SK-N-DZ (cell line): ENCODE measurements at regions not wholly inside any gene's neighbourhood (a gene's known extent, or its start where the extent isn't known, plus 50 kb on each side); places are given as distances from the start of the nearest gene placed in this dataset.

Experiments used
- DNase-seq: peaks from one replicate; pipeline ENCODE4 v3.0.0-alpha.2; 2015; ENCODE audit warnings: low spot score

DNA sequence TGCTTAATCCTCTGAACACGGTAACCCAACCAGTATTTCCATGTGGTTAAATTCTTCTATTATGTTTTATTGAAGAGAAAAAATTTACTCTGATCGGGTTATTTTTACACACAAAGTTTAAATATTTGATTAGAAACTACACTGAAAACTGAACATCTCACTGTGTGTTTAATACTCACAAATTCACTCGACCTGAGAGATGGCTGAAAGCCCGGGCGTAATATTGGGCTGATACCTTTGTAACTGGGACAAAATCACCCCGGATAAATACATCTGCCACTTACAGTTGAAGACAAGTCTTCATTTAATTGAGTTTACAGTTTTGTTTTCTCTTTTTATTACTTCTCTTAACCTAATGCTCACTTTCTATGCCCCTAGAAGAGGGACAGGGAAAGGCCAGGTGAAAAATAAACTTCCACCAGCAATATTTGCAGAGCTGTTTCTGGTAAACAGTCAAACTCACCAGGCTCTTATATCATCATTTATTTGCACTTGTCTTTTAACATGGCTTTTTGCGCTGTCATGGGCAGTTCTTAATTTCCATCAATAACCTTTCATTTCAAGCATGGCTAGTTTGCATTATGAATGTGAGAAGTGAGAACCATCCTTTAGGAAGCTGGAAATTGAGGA, 145.6 kb upstream of the TMCO5A start:
- no peak for DNase-seq

DNA sequence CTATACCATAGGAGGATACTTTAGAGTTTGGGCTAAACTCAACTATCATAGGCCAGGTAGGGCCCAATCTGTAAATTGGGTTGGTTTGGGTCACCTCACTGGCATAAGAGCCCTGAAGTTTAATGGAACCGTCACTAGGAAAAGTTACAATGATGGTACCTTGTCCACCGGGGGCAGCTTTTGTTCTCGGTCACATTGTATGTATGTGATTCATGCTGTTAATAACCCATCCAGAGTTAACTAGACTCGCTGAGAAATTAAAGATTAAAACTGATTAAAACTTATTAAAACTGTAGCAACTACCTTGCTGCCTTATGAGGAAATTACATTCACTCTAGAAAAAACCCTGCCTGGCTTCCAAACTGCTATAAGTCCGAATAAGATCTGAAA, 145.0 kb upstream of the TMCO5A start:
- no peak for DNase-seq

DNA sequence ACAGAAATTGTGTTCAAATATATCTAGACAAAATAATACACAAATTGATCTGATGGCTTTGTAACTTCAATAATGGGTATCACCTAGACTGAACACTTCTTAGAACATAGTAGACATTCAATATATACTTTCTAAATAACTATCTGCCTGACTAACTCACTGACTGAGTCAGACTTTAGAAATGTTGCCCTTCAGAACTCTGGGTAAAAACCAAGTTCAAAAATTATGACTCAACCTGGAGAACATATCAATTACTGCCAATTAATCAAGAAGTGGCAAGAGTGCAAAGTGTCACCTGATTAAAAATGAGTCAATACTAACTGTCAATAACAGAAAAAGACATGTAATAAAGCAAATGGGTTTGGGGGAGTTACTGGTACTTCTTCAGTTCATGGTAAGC, 144.6 kb upstream of the TMCO5A start:
- DNase-seq: no peak

DNA sequence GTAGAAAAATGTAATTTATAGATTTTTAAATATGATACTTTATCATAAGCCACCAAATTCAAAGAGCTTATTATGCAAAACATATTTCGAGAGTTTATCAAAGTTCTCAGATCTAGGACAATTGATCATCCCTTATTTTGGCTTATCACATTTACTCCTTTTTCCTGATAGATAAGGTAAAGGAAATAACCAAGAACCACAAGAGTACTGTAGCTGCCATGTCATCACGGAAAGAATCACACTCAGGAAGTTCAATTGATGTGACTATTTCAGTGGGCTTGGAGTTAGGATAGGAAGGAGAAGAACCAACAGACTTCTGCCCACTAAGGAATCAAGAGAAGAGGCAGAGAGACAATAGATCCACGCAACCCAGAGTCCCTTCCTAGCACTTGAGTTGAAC, 142.7 kb upstream of the TMCO5A start:
- DNase-seq: no peak

DNA sequence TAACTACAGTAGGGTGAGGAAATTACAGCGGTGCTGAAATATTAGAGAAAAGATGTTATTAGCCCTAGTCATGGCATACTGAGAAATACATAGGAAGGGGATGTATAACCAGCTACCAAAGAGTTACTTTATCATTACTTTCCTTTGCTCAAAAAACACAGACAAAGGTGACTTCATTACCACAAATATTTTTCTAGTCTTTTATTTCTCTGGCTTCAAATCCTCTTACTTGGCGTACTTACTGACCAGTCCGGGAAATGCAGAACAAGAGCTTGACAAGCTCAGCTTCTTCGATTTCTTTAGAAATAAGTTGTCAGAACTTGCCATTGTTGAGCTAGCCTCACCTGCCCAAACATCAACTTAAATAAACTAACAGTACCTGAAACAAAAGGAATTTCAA, 142.1 kb upstream of the TMCO5A start:
- no peak for DNase-seq

DNA sequence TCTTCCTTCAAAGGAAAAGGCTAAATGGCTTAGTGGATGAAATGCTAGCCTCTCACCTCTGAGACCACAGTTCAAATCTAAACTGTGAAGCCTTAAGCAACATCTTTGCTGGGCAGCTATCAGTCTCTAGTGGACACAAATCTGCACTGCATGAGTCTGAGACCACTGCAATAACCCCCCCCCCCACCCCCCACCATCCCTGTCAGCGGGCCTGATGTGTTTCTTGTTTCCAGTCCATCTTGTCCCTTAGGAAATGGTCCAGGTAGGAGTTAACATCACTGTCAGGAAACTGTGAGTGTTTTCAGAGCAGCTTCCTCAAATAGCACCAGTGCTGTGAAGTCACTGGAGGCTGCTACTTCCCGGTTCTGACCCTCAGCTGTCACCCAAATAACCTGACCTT, 140.6 kb upstream of the TMCO5A start:
- peak; percentile 53 for DNase-seq

DNA sequence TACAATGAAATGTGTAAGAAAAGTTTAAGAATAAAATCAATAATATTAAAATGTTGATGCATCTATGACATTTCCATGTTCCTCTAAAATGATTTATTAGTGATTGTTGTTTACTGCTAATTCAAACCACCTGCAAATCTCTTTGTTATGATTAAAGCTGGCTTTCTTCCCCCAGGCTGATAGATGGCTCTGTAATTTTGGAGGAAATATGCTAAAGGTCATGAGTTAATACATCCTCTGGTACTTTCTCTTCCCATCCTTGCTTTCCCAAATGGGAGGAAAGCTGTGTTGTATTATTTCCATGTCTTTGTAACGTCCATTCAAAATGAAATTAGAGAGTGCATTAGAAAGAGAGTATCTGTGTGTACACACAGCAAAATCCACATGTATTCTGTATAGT, 139.5 kb upstream of the TMCO5A start:
- DNase-seq: no peak

DNA sequence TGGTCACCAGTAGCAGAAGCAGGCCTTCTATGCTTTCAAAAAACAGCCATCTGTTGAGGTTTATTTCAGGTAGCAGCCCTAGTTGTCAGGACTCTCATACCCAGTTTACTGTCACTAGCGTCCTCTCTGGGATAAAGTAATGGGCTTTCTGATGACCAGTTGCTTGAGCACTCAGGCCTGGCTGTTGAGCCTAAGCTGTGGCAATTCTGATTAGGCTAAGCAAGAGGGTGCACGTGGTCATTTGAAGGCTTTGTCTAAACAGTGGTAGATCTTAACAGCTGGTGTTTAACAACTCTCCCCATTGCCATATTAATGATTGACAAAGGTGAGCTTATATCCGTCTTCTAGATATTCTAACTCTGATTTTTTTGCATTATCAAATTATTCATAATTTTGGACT, 132.9 kb upstream of the TMCO5A start:
- no peak for DNase-seq

DNA sequence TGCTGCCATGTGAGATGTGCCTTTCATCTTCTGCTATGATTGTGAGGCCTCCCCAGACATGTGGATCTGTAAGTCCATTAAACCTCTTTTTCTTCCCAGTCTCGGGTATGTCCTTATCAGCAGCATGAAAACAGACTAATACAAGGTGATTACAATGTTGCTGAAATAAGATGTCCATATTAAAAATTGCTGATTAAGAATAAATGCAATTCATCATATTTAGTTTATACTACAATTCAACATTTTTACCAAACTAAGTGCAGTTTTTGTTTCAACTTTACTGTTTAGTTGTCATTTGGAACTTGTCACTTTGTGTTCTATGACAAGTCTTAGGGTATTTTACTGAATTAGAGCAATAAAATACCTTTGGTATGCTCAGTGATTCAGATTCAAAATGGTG, 127.6 kb upstream of the TMCO5A start:
- no peak for DNase-seq

DNA sequence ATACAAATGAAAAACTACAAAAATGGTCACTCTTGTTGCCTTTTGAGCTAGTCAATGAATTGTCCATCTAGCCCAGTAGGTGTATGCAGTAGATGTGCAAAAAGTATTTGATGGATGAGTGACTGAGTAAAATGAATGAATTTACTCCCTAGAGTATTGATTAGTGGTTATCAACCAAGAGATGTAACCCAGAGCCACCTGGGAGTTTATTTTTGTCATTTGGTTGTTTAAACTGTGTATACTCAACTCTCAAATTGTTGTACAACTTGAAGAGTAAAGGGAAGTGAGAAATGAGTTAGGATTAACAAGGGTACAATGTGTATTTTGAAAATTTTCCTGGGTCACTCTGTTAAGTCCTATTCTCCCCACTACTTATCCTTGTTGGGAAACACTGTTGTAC, 124.1 kb upstream of the TMCO5A start:
- no peak for DNase-seq

DNA sequence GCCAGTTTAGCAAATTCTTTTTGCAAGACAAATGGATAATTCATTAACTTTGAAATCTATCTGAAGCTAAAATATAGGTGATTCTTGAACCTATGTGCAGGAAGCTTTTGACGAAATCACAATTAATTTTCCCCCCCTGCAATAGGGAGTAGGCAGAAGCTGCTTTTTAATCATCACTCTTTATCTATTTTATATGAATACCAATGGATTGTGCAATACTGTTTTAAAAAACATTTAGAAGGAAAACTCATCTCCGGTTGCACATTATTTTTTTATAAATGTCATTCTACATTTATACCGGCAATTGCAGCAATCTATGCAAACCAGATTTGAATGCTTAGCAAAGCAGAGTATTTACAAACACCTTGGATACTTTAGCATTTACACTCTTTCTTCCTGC, 121.1 kb upstream of the TMCO5A start:
- DNase-seq: no peak

DNA sequence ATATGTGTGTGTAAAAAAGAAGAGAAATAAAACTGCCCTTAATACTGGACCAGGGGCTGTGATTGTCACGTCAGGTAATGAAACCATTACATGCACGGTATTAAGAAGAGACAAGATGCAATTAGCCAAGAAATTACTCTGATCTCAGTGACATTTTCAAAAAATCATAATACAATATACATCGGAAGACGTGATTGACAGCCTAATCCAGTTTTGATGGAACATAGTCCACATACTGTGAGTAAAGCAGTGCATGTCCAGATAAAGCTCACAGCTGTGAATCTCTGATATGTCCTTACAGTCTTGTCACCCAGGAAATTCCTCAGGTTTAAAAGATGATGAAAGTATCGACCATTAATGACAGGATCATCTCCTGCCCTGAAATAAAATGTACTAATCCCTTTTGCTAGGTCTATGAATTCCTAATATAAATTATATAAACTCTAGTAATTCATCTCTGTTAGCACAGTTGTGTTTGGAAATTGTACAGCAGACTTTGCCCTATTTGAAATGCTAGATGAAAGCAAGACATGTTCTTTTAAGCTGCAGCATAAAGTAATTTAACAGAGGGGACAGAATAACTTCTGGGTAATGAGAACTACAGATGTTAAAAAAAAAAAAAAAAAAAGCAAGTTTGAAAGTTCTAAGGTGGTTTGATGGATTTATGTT, 119.5 kb upstream of the TMCO5A start:
- no peak for DNase-seq

DNA sequence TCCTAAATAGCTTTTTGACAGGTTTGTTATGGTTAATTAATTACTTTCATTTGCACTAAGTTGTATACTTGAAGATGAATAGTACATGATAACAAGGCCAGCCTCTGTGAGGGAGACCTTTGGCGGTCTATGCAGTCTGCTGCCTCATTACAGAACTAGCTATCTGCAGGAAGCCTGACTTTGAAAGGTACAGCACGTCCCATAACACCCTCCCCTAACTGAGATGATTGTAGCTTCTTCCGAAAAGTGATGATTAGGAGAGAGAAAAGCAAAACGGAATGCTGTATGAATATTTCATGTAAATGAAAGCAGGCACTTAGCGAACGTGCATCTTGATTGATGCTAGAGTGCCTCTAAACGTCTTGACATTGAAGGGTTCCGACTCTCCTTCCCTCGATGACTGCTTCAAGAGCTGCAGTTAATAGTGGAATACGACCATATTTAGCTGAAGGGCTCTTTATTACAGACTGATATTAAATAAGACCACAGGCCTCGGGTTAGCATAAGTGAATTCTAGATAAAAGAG, 116.2 kb upstream of the TMCO5A start:
- no peak for DNase-seq

DNA sequence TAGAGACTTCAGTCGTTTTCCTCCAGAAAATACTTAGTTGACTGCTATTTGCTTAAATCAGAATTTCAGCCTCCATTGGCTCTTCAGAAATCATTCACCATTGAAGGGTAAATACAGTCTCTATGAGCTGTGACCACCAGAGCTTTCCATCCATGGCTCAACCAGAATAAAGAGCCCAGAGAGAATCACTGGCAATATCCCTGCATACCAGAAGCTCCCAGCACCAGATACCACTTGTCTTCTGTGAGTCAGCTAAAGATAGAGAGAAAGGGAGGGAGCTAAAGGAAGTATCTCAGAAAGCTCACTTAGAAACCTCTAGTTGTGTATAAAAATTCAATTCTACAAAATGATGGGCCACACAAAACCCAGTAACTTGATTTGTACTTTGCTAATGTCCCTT, 115.2 kb upstream of the TMCO5A start:
- DNase-seq: no peak

DNA sequence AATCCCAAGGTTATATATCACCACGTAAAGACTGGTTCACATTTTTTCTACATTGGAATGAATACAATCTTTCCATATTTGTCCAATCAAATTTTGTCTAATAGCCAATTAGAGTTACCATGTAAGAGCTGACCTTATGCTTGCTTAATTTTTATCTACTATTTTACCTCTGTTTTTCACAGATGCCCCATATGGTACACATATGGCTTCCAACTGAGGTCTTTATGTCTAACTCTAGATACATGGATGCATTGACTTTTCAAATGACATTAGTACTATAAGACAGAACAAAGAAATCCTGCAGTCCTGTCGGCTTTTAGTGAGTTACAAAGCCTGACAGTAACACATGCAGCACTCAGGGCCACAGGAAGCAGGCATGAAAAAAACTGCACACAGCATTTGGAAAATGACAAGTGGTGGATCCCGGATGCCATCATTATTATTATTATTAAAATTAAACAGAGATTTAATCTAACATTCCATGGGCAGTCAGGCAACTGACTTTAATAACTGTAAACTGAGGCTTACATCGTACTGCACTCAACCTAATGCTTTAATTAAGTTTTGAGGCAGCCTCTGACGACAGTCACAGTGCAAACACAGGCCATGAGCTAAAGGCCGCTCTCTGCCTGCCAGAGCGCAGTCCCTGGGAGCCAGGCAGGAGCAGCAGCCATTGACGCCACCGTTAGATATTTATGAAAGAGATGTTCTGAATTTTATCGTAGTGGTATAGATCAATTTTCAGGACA, 113.9 kb upstream of the TMCO5A start:
- DNase-seq: peak; percentile 26

DNA sequence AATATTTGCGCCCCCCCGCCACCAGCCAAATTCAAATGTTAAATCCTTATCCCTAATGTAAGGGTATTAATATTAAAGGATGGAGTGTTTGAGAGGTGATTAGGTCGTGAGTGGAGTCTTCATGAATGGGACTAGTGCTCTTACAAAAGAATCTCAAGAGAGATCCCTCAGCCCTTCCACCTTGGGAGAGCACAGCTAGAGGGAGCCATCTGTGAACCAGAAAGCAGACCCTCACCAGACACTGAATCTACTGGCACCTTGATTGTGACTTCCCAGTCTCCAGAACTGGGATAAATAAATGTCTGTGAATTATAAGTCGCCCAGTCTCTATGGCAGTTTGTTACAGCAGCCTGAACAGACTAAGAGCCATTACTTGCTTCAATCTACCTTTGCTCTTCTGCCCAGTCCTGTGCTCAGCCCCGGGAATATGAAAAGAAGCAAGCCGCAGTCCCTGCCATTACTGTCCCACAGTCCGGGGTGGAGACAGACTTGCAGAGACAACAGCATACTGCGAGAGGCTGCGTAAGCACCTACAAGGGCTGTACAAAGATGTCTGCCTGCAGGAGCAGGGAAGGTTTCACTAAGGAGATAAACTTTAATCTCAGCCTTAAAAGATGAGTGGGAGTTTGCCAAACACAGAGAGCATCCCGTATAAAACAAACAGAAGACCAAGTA, 110.7 kb upstream of the TMCO5A start:
- DNase-seq: peak; percentile 8

DNA sequence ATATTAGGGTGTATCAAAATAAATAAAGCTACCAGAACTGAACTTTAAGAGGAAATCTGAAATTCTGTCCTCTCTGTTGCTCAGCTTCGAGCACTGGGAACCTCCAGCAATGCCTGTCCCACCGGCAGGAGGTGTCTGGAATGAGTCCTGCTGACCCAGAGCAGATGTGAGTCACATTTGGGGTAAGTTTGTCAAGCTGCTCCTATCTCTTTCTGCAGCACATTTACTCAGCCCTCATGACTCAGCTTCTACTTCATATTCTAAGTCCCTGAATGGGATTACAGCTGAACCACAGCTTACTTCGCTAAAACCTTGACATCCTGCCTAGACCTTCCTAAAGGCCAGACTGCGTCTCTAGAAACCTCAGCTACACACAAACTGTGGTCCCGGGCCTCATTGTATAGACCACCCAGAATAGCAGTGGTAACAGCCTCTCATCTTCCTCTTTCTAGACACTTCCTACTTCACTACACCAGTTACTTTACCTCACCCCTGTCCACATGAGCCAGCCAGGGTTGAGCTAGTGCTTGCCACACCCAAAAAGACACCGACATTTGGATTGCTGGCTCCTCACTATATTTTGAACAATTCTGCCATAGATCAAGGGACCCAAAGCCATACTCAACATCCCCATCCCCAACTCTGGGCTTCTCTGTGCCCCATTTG, 109.6 kb upstream of the TMCO5A start:
- DNase-seq: no peak

DNA sequence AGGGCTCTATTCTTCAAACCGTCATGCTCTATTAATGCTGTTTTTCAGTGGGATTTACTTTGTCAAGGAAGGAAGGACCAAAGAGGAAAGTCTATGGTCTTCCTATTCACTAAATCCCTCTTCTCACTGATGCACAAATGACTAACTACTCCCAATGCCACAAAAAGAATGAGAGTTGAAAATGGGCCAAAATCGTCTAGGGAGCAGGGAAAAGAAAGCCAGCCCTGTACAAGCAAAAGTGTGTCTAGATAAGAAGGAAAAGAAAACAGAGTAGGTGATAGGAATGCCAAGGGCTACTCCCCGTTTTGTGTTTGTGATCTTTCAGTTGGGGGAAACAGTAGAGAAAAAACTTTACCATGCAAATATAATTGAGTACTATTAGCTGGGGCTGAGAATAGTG, 97.2 kb upstream of the TMCO5A start:
- DNase-seq: no peak

DNA sequence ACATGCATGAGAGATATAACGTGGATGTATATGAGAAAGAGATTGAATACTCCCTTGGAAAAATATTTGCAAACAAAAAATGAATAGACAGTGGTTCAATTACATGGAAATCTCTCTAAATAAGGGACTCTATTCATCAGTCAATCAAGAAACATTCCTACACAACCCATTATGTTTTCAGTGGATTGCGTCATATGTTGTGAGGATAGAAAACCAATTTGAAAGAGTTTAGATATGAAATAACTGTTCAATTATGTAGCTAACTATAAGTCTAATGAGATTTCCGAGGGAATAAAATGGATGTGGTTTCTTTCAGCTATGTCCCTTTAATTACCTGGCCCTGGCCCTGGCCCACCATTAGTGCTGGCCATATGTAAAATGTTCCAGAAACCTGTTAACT, 86.7 kb upstream of the TMCO5A start:
- no peak for DNase-seq

DNA sequence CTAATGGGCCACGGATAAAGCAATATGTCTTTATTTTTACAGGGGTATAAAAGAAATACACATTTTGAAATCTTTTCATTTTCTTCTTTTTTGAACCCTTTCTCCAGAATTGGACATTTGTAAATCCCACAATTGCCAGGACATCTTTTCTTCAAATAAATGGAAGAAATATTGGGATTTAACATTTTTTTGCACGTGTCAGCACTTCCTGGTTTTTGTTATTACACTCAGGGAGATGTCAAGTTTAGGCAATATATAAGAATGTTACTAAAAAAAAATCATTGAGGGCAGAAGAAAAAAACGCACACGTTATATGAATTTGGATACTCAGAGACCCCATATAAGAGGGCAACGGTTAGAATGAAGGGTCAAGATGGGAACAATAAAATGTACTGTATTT, 78.3 kb upstream of the TMCO5A start:
- DNase-seq: no peak

DNA sequence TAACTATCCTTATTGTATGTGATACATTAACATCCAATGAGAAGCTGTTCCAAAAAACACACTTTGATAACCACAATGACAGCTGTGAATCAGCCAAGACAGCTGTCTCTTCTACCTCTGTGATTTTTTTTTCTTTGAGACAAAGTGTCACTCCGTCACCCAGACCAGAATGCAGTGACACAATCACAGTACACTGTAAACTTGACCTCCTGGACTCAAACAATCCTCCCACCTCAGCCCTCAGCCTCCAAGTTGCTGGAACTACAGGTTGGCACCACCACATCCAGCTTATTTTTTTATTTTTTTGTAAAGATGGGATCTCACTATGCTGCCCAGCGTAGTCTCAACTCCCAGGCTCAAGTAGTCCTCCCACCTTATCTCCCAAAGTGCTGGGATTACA, 73.5 kb upstream of the TMCO5A start:
- no peak for DNase-seq

DNA sequence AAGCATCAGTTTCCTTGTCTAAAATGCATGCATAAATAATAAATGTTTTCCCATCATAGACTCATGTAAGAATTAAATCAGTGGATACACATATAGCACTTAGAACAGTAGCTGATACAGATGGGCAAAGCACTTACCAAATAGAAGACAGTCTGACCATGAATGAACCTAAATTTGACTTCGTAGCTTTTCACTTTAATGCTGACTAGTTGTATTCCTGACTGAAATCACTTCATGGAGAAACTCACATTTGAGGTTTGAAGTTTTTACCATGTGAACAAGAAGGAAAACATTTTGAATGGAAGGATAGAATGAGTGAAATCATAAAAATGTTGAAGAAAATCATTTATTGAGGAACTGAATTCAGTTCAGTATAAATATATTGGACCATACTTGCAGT, 68.8 kb upstream of the TMCO5A start:
- DNase-seq: no peak
